GM12878 (cell line): ENCODE measurements at regions not wholly inside any gene's neighbourhood (a gene's known extent, or its start where the extent isn't known, plus 50 kb on each side); places are given as distances from the start of the nearest gene placed in this dataset.

ENCODE experiments used
- ATAC-seq: fragments of 200-7000 bp; cut with Tn5 transposase; 3 replicates; pipeline ENCODE4 v1.9.1; 2020; ENCODE audit warnings: mild to moderate bottlenecking, moderate library complexity
- BruUV-seq: library from RNA; stranded (reverse); fragments of 400-500 nt; replicated peaks from 2 replicates; lab custom pipeline; 2021; lab: Mats Ljungman, UMichigan
- CTCF ChIA-PET: fragments of 300-600 bp; sonication (Branson Sonifier 250); formaldehyde crosslinking; extraction: SDS; loops from one replicate; lab custom pipeline; 2021; ENCODE audit warnings: inconsistent platforms; lab: Yijun Ruan, JAX
- POLR2A ChIA-PET: fragments of 350-600 bp; formaldehyde crosslinking; extraction: SDS; loops from one replicate; lab custom pipeline; 2021; ENCODE audit warnings: inconsistent platforms; lab: Charles Lee
- RAD21 ChIA-PET: fragments of 300-600 bp; sonication (Branson Sonifier 250); formaldehyde crosslinking; loops from one replicate; lab custom pipeline; 2023; ENCODE audit warnings: antibody characterized with exemption; ENCODE audit not compliant: unreplicated experiment; lab: Charles Lee
- SMC1A ChIA-PET: fragments of 300-600 bp; sonication (Branson Sonifier 250); formaldehyde crosslinking; loops from one replicate; lab custom pipeline; 2023; ENCODE audit not compliant: unreplicated experiment, uncharacterized antibody; lab: Charles Lee
- DNase-seq: peaks from one replicate; pipeline ENCODE4 v3.0.0-alpha.2; 2011; ENCODE audit warnings: low read depth, low spot score
- FAIRE-seq: peaks from 3 replicates; lab custom pipeline; 2011; peaks lifted over from hg19 to GRCh38; lab: Jason Lieb, UNC
- H2AFZ ChIP-seq: 2 replicates; pipeline ENCODE4 v1.6.0; 2011; ENCODE audit warnings: low read depth, low read length, control low read depth; ENCODE audit not compliant: control insufficient read depth
- H3K27ac ChIP-seq: 2 replicates; pipeline ENCODE4 v1.5.1; 2011; ENCODE audit warnings: control low read depth; ENCODE audit not compliant: control insufficient read depth, insufficient read depth
- H3K27me3 ChIP-seq, 2 experiments: replicated peaks in 1 of 2; 2 replicates each; pipeline versions ENCODE4 v1.6.0 to v1.6.1; 2011; ENCODE audit warnings: low read length in 1 of 2; ENCODE audit not compliant: control insufficient read depth in 2 of 2, insufficient read depth in 2 of 2
- H3K36me3 ChIP-seq, 2 experiments: 2 replicates each; pipeline ENCODE4 v1.5.1; 2011; ENCODE audit warnings: low read length in 1 of 2; ENCODE audit not compliant: control insufficient read depth in 2 of 2, insufficient read depth in 2 of 2
- H3K4me1 ChIP-seq: 2 replicates; pipeline ENCODE4 v1.6.1; 2011; ENCODE audit warnings: mild to moderate bottlenecking, low read length, moderate library complexity, mixed read lengths; ENCODE audit not compliant: control insufficient read depth, insufficient read depth
- H3K4me2 ChIP-seq: 2 replicates; pipeline ENCODE4 v1.6.0; 2011; ENCODE audit warnings: control low read depth; ENCODE audit not compliant: control insufficient read depth, insufficient read depth
- H3K4me3 ChIP-seq: fragments of 200-600 bp; sonication (generic); 2 replicates; pipeline ENCODE4 v1.5.1; 2016
- H3K79me2 ChIP-seq: 2 replicates; pipeline ENCODE4 v1.6.0; 2011; ENCODE audit warnings: low read length; ENCODE audit not compliant: control insufficient read depth, insufficient read depth
- H3K9ac ChIP-seq: 2 replicates; pipeline ENCODE4 v1.8.0; 2011; ENCODE audit warnings: low read length, control low read depth, mixed read lengths; ENCODE audit not compliant: control insufficient read depth, insufficient read depth
- H3K9me3 ChIP-seq: replicated peaks from 3 replicates; pipeline ENCODE4 v1.5.1; 2011; ENCODE audit warnings: mild to moderate bottlenecking, low read length; ENCODE audit not compliant: control insufficient read depth, insufficient read depth
- H4K20me1 ChIP-seq: 2 replicates; pipeline ENCODE4 v1.6.0; 2011; ENCODE audit not compliant: control insufficient read depth, insufficient read depth
- MXI1 ChIP-seq: fragments of 150-350 bp; IDR thresholded peaks from 2 replicates; pipeline ENCODE4 v1.6.1; 2011; ENCODE audit warnings: low read depth, mild to moderate bottlenecking, inconsistent platforms, low read length, improper control_type of control experiment
- MYB ChIP-seq: fragments of 150-350 bp; IDR thresholded peaks from 2 replicates; pipeline ENCODE4 v1.6.1; 2014; ENCODE audit warnings: mild to moderate bottlenecking, low read depth, low read length, borderline replicate concordance
- PML ChIP-seq: IDR thresholded peaks from 2 replicates; pipeline ENCODE4 v1.6.1; 2012; ENCODE audit warnings: low read length, inconsistent platforms
- RFX5 ChIP-seq: IDR thresholded peaks from 2 replicates; pipeline ENCODE4 v1.6.1; 2011; ENCODE audit warnings: low read depth, low read length, improper control_type of control experiment
- SREBF1 ChIP-seq: IDR thresholded peaks from 2 replicates; pipeline ENCODE4 v1.6.1; 2012; ENCODE audit warnings: mild to moderate bottlenecking, low read length
- TAF1 ChIP-seq: IDR thresholded peaks from 2 replicates; pipeline ENCODE4 v1.6.1; 2011; ENCODE audit warnings: mild to moderate bottlenecking, low read depth, low read length, borderline replicate concordance
- TCF7 ChIP-seq: IDR thresholded peaks from 2 replicates; pipeline ENCODE4 v1.6.1; 2014; ENCODE audit warnings: antibody characterized with exemption, borderline replicate concordance
- ZNF24 ChIP-seq: fragments of 450-650 bp; IDR thresholded peaks from 2 replicates; pipeline ENCODE4 v1.6.1; 2017; ENCODE audit warnings: antibody characterized with exemption, mild to moderate bottlenecking
- WGBS: methylation state at CpG from one replicate; pipeline ENCODE4 v1.1.6; 2016; ENCODE audit warnings: low lambda C conversion rate; ENCODE audit not compliant: insufficient replicate concordance, insufficient coverage; ENCODE audit errors: missing lambda C conversion rate; 5-methylcytosine and 5-hydroxymethylcytosine counted together
- in situ Hi-C: fragments of 300-500 bp; cut with MboI; formaldehyde crosslinking; loops from 9 replicates; pipeline ENCODE4 v1.14.3; 2018; ENCODE audit warnings: mixed read lengths
- intact Hi-C: fragments of 100-400 bp; cut with micrococcal nuclease; formaldehyde crosslinking; loops from one replicate; pipeline ENCODE4 v1.14.2; 2022; ENCODE audit not compliant: unreplicated experiment
- TF ChIP-seq, protein P1 (sequence below): fragments of 150-350 bp; IDR thresholded peaks from 2 replicates; pipeline ENCODE4 v1.6.1; 2014; ENCODE audit warnings: mild to moderate bottlenecking, low read depth, low read length
- TF ChIP-seq, protein P2 (sequence below): fragments of 450-650 bp; IDR thresholded peaks from 2 replicates; pipeline ENCODE4 v1.6.1; 2014; ENCODE audit warnings: mild to moderate bottlenecking
- TF ChIP-seq, protein P3 (sequence below): IDR thresholded peaks from 2 replicates; pipeline ENCODE4 v1.6.1; 2012; ENCODE audit warnings: low read depth, low read length, improper control_type of control experiment
- TF ChIP-seq, protein P4 (sequence below): fragments of 450-650 bp; IDR thresholded peaks from 2 replicates; pipeline ENCODE4 v1.6.1; 2017; ENCODE audit warnings: antibody characterized with exemption, mild to moderate bottlenecking, moderate library complexity
- TF ChIP-seq, protein P5 (sequence below): IDR thresholded peaks from 2 replicates; pipeline ENCODE4 v1.6.1; 2012; ENCODE audit warnings: low read length, inconsistent platforms

DNA sequence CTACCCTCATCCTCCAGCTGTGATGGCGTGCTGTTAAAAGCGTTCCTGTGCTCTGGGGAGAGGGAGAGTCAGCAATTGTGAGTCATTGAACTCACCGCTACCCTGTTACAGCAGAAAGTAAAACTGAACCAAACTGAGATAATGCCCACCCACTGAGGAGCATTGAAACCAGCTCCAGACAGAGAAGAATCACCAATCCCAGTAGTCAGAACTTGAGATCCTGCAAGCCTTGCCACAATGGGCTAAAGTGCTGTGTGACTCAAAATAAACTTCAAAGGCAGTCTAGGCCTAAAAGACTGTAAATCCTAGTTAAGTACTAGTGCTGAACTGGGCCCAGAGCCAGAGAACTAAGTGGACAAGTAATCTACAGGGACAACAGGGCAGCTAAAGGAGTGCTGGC, 1394.2 kb upstream of the DIAPH2 start:
- no peaks in the 10 kb centered on the region for H3K36me3 ChIP-seq
- ChIA-PET SMC1A (no interaction called here), CTCF (no interaction called here), POLR2A (no interaction called here), RAD21 (no interaction called here)
- no peaks in the 10 kb centered on the region for H3K79me2 ChIP-seq
- H3K4me1 ChIP-seq: no peaks in the 10 kb centered on the region
- H3K9me3 ChIP-seq: no peaks in the 10 kb centered on the region
- H3K4me3 ChIP-seq: no peak overlapping the region
- no peak overlapping the region for H3K27ac ChIP-seq
- TF ChIP-seq, protein P1, sequence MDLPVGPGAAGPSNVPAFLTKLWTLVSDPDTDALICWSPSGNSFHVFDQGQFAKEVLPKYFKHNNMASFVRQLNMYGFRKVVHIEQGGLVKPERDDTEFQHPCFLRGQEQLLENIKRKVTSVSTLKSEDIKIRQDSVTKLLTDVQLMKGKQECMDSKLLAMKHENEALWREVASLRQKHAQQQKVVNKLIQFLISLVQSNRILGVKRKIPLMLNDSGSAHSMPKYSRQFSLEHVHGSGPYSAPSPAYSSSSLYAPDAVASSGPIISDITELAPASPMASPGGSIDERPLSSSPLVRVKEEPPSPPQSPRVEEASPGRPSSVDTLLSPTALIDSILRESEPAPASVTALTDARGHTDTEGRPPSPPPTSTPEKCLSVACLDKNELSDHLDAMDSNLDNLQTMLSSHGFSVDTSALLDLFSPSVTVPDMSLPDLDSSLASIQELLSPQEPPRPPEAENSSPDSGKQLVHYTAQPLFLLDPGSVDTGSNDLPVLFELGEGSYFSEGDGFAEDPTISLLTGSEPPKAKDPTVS: no peak
- no peak for TF ChIP-seq ZNF24
- TF ChIP-seq MXI1: no peak
- TF ChIP-seq, protein P2, sequence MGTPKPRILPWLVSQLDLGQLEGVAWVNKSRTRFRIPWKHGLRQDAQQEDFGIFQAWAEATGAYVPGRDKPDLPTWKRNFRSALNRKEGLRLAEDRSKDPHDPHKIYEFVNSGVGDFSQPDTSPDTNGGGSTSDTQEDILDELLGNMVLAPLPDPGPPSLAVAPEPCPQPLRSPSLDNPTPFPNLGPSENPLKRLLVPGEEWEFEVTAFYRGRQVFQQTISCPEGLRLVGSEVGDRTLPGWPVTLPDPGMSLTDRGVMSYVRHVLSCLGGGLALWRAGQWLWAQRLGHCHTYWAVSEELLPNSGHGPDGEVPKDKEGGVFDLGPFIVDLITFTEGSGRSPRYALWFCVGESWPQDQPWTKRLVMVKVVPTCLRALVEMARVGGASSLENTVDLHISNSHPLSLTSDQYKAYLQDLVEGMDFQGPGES: no peak
- no peak for TF ChIP-seq TCF7
- intact Hi-C loops (no loop called here), in situ Hi-C loops (no loop called here)
- H4K20me1 ChIP-seq: no peaks in the 10 kb centered on the region
- H3K27me3 ChIP-seq: no peaks in the 10 kb centered on the region
- DNase-seq: no peak
- WGBS: 14% methylated on average over 3 of the region's 3 CpGs
- H3K9ac ChIP-seq: no peak overlapping the region
- no peak overlapping the region for H2AFZ ChIP-seq
- FAIRE-seq: no peak
- BruUV-seq: no TSS peak
- ATAC-seq: no peak
- H3K4me2 ChIP-seq: no peak overlapping the region

DNA sequence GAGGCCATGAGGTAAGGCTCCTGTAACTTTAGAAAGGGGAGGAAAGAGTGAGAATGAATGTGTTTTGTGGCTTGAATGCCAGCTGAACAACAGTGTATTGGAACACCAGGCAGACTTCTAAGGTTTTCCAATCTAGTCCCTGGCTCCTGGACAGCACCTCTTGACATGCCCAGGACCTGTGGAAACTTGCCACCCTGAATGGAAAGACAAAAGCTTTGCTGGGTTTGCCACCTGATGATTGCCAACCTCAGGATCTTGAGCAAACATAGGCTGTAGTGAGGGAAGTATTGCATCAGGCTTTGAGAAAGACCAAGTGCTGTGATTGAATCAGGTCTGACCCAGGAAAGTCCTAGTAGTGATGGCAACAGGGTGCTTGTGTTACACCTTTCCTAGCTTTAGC, 1393.1 kb upstream of the DIAPH2 start:
- no peak for FAIRE-seq
- no peak for TF ChIP-seq SREBF1
- no peak for TF ChIP-seq MYB
- TF ChIP-seq, protein P3, sequence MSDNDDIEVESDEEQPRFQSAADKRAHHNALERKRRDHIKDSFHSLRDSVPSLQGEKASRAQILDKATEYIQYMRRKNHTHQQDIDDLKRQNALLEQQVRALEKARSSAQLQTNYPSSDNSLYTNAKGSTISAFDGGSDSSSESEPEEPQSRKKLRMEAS: no peak
- TF ChIP-seq TAF1: no peak
- TF ChIP-seq, protein P4, sequence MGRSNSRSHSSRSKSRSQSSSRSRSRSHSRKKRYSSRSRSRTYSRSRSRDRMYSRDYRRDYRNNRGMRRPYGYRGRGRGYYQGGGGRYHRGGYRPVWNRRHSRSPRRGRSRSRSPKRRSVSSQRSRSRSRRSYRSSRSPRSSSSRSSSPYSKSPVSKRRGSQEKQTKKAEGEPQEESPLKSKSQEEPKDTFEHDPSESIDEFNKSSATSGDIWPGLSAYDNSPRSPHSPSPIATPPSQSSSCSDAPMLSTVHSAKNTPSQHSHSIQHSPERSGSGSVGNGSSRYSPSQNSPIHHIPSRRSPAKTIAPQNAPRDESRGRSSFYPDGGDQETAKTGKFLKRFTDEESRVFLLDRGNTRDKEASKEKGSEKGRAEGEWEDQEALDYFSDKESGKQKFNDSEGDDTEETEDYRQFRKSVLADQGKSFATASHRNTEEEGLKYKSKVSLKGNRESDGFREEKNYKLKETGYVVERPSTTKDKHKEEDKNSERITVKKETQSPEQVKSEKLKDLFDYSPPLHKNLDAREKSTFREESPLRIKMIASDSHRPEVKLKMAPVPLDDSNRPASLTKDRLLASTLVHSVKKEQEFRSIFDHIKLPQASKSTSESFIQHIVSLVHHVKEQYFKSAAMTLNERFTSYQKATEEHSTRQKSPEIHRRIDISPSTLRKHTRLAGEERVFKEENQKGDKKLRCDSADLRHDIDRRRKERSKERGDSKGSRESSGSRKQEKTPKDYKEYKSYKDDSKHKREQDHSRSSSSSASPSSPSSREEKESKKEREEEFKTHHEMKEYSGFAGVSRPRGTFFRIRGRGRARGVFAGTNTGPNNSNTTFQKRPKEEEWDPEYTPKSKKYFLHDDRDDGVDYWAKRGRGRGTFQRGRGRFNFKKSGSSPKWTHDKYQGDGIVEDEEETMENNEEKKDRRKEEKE: no peak
- TF ChIP-seq RFX5: no peak
- TF ChIP-seq PML: no peak
- TF ChIP-seq, protein P5, sequence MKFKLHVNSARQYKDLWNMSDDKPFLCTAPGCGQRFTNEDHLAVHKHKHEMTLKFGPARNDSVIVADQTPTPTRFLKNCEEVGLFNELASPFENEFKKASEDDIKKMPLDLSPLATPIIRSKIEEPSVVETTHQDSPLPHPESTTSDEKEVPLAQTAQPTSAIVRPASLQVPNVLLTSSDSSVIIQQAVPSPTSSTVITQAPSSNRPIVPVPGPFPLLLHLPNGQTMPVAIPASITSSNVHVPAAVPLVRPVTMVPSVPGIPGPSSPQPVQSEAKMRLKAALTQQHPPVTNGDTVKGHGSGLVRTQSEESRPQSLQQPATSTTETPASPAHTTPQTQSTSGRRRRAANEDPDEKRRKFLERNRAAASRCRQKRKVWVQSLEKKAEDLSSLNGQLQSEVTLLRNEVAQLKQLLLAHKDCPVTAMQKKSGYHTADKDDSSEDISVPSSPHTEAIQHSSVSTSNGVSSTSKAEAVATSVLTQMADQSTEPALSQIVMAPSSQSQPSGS: no peak

More for the DNA sequence above, 1393.1 kb upstream of the DIAPH2 start:
- Histone ChIP-seq H3K4me1 (no peaks in the 10 kb centered on the region), H3K27ac (no peak overlapping the region), H3K4me2 (no peak overlapping the region), H3K36me3 (no peaks in the 10 kb centered on the region), H3K9me3 (no peaks in the 10 kb centered on the region), H4K20me1 (no peaks in the 10 kb centered on the region), H2AFZ (no peak overlapping the region), H3K27me3 (no peaks in the 10 kb centered on the region), H3K4me3 (no peak overlapping the region), H3K79me2 (no peaks in the 10 kb centered on the region), H3K9ac (no peak overlapping the region)
- in situ Hi-C loops (no loop called here), intact Hi-C loops (no loop called here)
- no TSS peak for BruUV-seq
- CTCF ChIA-PET: no interaction called here
- ATAC-seq (no peak), DNase-seq (no peak)
- SMC1A ChIA-PET: no interaction called here
- RAD21 ChIA-PET: no interaction called here
- POLR2A ChIA-PET: no interaction called here
